Suprapubic skin (tissue), 4 donors: ENCODE measurements at regions not wholly inside any gene's neighbourhood (a gene's known extent, or its start where the extent isn't known, plus 50 kb on each side); places are given as distances from the start of the nearest gene placed in this dataset.

Experiments
- DNase-seq, 2 donors: peaks; one replicate each; pipeline ENCODE4 v3.0.0-alpha.2; 2019; ENCODE audit warnings: low spot score in 2 of 2
- H3K27ac ChIP-seq: fragments of 200-600 bp; sonication (generic); one replicate; pipeline ENCODE4 v1.5.1; 2019
- H3K27me3 ChIP-seq: fragments of 200-600 bp; sonication (generic); one replicate; pipeline ENCODE4 v1.5.1; 2019
- H3K36me3 ChIP-seq: fragments of 200-600 bp; sonication (generic); one replicate; pipeline ENCODE4 v1.5.1; 2019
- H3K4me1 ChIP-seq: fragments of 200-600 bp; sonication (generic); one replicate; pipeline ENCODE4 v1.5.1; 2019
- H3K4me3 ChIP-seq: fragments of 200-600 bp; sonication (generic); one replicate; pipeline ENCODE4 v1.5.1; 2019; ENCODE audit warnings: mild to moderate bottlenecking
- H3K9me3 ChIP-seq: fragments of 200-600 bp; sonication (generic); one replicate; pipeline ENCODE4 v1.5.1; 2019
- CTCF ChIP-seq, 2 donors: fragments of 200-600 bp in 1 of 2; fragments of 450-650 bp in 1 of 2; sonication (generic) in 1 of 2; IDR thresholded peaks; one replicate each; pipeline ENCODE4 v1.5.1; 2016 to 2019; ENCODE audit warnings: antibody characterized with exemption in 2 of 2, mild to moderate bottlenecking in 1 of 2, moderate library complexity in 1 of 2
- EP300 ChIP-seq: sonication (generic); formaldehyde crosslinking; IDR thresholded peaks from one replicate; pipeline ENCODE4 v1.6.1; 2017; ENCODE audit warnings: antibody characterized with exemption
- POLR2A ChIP-seq, 2 donors: fragments of 450-650 bp; IDR thresholded peaks; one replicate each; pipeline ENCODE4 v1.6.1; 2017; ENCODE audit warnings: antibody characterized with exemption in 2 of 2, mild to moderate bottlenecking in 2 of 2, moderate library complexity in 2 of 2
- POLR2AphosphoS5 ChIP-seq, 3 donors: sonication (generic); formaldehyde crosslinking; IDR thresholded peaks; one replicate each; pipeline ENCODE4 v1.6.1; 2017; ENCODE audit warnings: antibody characterized with exemption in 3 of 3
- whole genome bisulfite sequencing: methylation state at CpG from one replicate; pipeline ENCODE4 v1.1.5; 2018; 5-methylcytosine and 5-hydroxymethylcytosine counted together

- peaks cover 10% of the 10 kb centered on the region for H3K4me1 ChIP-seq
- H3K36me3 ChIP-seq, result no peaks in the 10 kb centered on the region
- H3K4me3 ChIP-seq, result no peak overlapping the region
- no peak overlapping the region for H3K27ac ChIP-seq
- H3K9me3 ChIP-seq, result no peaks in the 10 kb centered on the region
- WGBS, result 67% methylated on average over 1 of the region's 1 CpG
- DNase-seq, result no peak
- no peak for TF ChIP-seq POLR2A (IDR thresholded peaks at IDR 0.05)
- no peak for TF ChIP-seq POLR2AphosphoS5 (IDR thresholded peaks at IDR 0.05)
- TF ChIP-seq EP300, result no peak
- no peak for TF ChIP-seq CTCF (IDR thresholded peaks at IDR 0.05)
- H3K27me3 ChIP-seq, result no peaks in the 10 kb centered on the region
Observed at GRCh38 chr17:27396045-27396444, 60.2 kb upstream of the KSR1 start.

- Histone ChIP-seq H3K27ac (no peak overlapping the region), H3K9me3 (no peaks in the 10 kb centered on the region), H3K4me1 (peaks cover 10% of the 10 kb centered on the region), H3K4me3 (no peak overlapping the region), H3K36me3 (no peaks in the 10 kb centered on the region), H3K27me3 (no peaks in the 10 kb centered on the region)
- no peak for DNase-seq
- TF ChIP-seq POLR2AphosphoS5 (IDR thresholded peaks at IDR 0.05), result no peak
- no peak for TF ChIP-seq EP300
- WGBS, result 14% methylated on average over 1 of the region's 1 CpG
Observed at GRCh38 chr17:27396941-27397340, 59.3 kb upstream of the KSR1 start.

GRCh38 chr17:27398691-27399090, 57.6 kb upstream of the KSR1 start:
- H3K4me3 ChIP-seq, result no peak overlapping the region
- peaks cover 10% of the 10 kb centered on the region for H3K4me1 ChIP-seq
- TF ChIP-seq EP300 (no peak), POLR2A (IDR thresholded peaks at IDR 0.05) (no peak)
- no peaks in the 10 kb centered on the region for H3K36me3 ChIP-seq
- WGBS, result 77% methylated on average over 2 of the region's 2 CpGs
- no peaks in the 10 kb centered on the region for H3K27me3 ChIP-seq
- no peak overlapping the region for H3K27ac ChIP-seq
- no peak for DNase-seq
- no peaks in the 10 kb centered on the region for H3K9me3 ChIP-seq

GRCh38 chr17:27400991-27401390, 55.3 kb upstream of the KSR1 start:
- H3K4me1 ChIP-seq, result peaks cover 10% of the 10 kb centered on the region
- H3K4me3 ChIP-seq, result no peak overlapping the region
- H3K27me3 ChIP-seq, result no peaks in the 10 kb centered on the region
- H3K27ac ChIP-seq, result no peak overlapping the region
- no peaks in the 10 kb centered on the region for H3K9me3 ChIP-seq
- WGBS, result 98% methylated on average over 6 of the region's 6 CpGs
- TF ChIP-seq POLR2A (IDR thresholded peaks at IDR 0.05) (no peak), EP300 (no peak), POLR2AphosphoS5 (IDR thresholded peaks at IDR 0.05) (no peak), CTCF (IDR thresholded peaks at IDR 0.05) (no peak)
- no peaks in the 10 kb centered on the region for H3K36me3 ChIP-seq
- DNase-seq, result peak in 1 of 2 donors; percentile 35

GRCh38 chr17:27402943-27403342, 53.3 kb upstream of the KSR1 start:
- Histone ChIP-seq H3K36me3 (no peaks in the 10 kb centered on the region), H3K9me3 (no peaks in the 10 kb centered on the region), H3K4me1 (peaks cover 7% of the 10 kb centered on the region), H3K27ac (no peak overlapping the region), H3K4me3 (no peak overlapping the region), H3K27me3 (no peaks in the 10 kb centered on the region)
- DNase-seq, result peak in 1 of 2 donors; percentile 35
- TF ChIP-seq POLR2AphosphoS5 (IDR thresholded peaks at IDR 0.05) (no peak), POLR2A (IDR thresholded peaks at IDR 0.05) (no peak), CTCF (IDR thresholded peaks at IDR 0.05) (no peak), EP300 (no peak)
- 95% methylated on average over 5 of the region's 5 CpGs for WGBS

- DNase-seq, result peak in 1 of 2 donors; percentile 24
- no peaks in the 10 kb centered on the region for H3K27me3 ChIP-seq
- no peaks in the 10 kb centered on the region for H3K36me3 ChIP-seq
- peaks cover 11% of the 10 kb centered on the region for H3K4me1 ChIP-seq
- no peaks in the 10 kb centered on the region for H3K9me3 ChIP-seq
- TF ChIP-seq POLR2AphosphoS5 (IDR thresholded peaks at IDR 0.05) (no peak), EP300 (no peak), CTCF (IDR thresholded peaks at IDR 0.05) (no peak), POLR2A (IDR thresholded peaks at IDR 0.05) (no peak)
- WGBS, result 98% methylated on average over 7 of the region's 7 CpGs
- no peak overlapping the region for H3K27ac ChIP-seq
- no peak overlapping the region for H3K4me3 ChIP-seq
Observed at GRCh38 chr17:27403480-27404005, 52.7 kb upstream of the KSR1 start.
